ENCODE measurements at regions not wholly inside any gene's neighbourhood (a gene's known extent, or its start where the extent isn't known, plus 50 kb on each side); places are given as distances from the start of the nearest gene placed in this dataset.

GRCh38 chr5:2920312-2920711, 168.8 kb upstream of the IRX2 start:
- Mint-ChIP-seq H3K27ac (no peak overlapping the region), H3K27me3 (peaks cover 2% of the 10 kb centered on the region), H3K4me1 (no peaks in the 10 kb centered on the region), H3K4me3 (no peak overlapping the region), H3K9me3 (no peaks in the 10 kb centered on the region), H3K36me3 (no peaks in the 10 kb centered on the region)

GRCh38 chr5:2919310-2920018, 168.0 kb upstream of the IRX2 start:
- Mint-ChIP-seq H3K9me3 (peaks cover 5% of the 10 kb centered on the region), H3K27me3 (peaks cover 2% of the 10 kb centered on the region), H3K4me1 (no peaks in the 10 kb centered on the region), H3K36me3 (no peaks in the 10 kb centered on the region), H3K27ac (no peak overlapping the region), H3K4me3 (no peak overlapping the region)

DNA sequence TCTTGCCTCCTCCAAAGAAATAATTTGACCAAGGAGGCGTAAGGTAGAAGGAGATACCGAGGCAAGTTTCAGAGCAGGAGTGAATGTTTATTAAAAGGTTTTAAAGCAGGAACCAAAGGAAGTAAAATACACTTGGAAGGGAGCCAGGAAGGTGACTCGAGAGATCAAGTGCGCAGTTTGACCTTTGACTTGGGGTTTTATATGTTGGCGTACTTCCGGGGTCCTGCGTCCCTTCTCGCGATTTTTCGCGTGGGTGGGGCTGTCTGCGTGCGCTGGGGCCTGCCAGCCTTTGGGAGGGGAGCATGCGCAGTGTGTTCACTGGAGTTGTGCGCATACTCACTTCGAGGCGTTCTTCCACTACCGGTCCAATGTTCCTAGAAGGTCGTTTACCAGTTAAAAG, 166.0 kb upstream of the IRX2 start:
- H3K4me3 Mint-ChIP-seq = no peak overlapping the region
- H3K4me1 Mint-ChIP-seq = no peaks in the 10 kb centered on the region
- H3K27ac Mint-ChIP-seq = no peak overlapping the region
- H3K27me3 Mint-ChIP-seq = peaks cover 2% of the 10 kb centered on the region
- H3K36me3 Mint-ChIP-seq = no peaks in the 10 kb centered on the region
- peaks cover 5% of the 10 kb centered on the region for H3K9me3 Mint-ChIP-seq

DNA sequence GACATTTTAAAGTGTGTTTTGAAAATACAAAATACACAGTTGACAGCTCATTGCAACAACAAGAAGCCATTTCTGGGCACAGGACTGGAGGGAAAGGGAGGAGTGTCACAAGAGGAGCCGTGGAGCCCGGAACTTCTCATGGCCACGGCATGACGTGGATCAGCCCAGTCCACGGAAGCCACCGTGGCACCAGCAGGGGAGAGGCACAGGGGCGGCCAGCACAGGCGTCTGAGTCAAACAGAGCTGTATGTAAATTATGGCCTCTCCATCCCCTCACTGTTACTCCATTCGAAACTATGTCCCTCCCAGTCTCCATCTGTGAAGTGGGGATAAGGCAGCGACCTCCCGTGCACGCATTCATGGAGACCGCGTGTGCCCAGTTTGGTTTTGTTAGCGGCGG, 165.6 kb upstream of the IRX2 start:
- no peaks in the 10 kb centered on the region for H3K4me1 Mint-ChIP-seq
- no peak overlapping the region for H3K27ac Mint-ChIP-seq
- H3K4me3 Mint-ChIP-seq = no peak overlapping the region
- H3K27me3 Mint-ChIP-seq = peaks cover 2% of the 10 kb centered on the region
- H3K9me3 Mint-ChIP-seq = peaks cover 5% of the 10 kb centered on the region
- no peaks in the 10 kb centered on the region for H3K36me3 Mint-ChIP-seq

DNA sequence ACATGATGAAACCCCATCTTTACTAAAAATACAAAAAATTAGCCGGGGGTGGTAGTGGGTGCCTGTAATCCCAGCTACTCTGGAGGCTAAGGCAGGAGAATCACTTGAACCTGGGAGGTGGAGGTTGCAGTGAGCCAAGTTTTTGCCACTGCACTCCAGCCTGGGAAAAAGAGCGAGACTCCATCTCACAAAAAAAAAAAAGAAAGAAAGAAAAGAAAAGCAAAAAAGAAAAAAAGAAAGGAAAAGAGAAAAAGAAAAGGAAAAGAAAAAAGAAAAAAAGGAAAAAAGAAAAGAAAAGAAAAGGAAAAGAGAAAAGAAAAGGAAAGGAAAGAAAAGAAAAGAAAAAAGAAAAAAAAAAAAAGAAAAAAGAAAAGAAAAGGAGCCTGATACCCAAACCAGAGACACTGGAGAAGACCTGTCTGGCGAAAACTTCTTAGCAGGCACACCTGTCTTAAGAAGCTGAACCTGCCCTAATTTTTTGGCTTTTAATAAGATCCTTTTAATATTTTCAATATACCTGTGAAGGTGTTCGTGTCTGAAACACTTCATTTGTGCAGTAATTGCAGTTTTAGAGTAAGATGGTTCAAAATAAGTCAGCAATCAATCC, 164.7 kb upstream of the IRX2 start:
- Mint-ChIP-seq H3K4me3 (no peak overlapping the region), H3K4me1 (no peaks in the 10 kb centered on the region), H3K9me3 (peaks cover 9% of the 10 kb centered on the region), H3K36me3 (no peaks in the 10 kb centered on the region), H3K27ac (no peak overlapping the region), H3K27me3 (peaks cover 2% of the 10 kb centered on the region)

DNA sequence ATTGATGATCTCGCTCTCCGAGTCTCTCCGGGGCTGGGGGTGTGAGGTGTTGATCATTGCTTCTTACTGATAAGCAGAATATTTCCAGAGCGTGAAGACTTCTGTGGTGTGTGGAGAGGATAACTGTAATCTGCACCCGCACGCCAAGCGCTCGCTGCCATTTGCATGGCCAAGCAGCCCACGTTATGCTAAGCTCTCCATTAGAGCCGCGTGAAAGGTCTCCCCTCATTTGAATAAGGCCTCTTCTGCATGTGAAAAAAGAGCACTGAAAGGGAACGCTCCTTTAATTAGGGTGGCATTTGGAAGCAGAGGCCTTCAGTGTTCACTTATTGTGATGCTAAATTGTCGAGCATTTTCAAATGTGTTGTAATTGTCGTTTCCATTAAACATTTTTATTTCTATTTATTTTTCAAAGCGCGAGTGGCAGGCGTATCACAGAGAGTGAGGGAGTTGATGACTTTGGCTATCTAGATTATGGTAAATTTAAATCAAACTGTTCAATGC, 163.6 kb upstream of the IRX2 start:
- no peaks in the 10 kb centered on the region for H3K4me1 Mint-ChIP-seq
- H3K36me3 Mint-ChIP-seq = no peaks in the 10 kb centered on the region
- H3K4me3 Mint-ChIP-seq = no peak overlapping the region
- H3K27ac Mint-ChIP-seq = no peak overlapping the region
- no peaks in the 10 kb centered on the region for H3K27me3 Mint-ChIP-seq
- H3K9me3 Mint-ChIP-seq = peaks cover 9% of the 10 kb centered on the region

- H3K9me3 Mint-ChIP-seq = peaks cover 9% of the 10 kb centered on the region
- H3K27ac Mint-ChIP-seq = no peak overlapping the region
- H3K4me3 Mint-ChIP-seq = no peak overlapping the region
- no peaks in the 10 kb centered on the region for H3K27me3 Mint-ChIP-seq
- no peaks in the 10 kb centered on the region for H3K4me1 Mint-ChIP-seq
- H3K36me3 Mint-ChIP-seq = no peaks in the 10 kb centered on the region
Measured at GRCh38 chr5:2914022-2914661, 162.7 kb upstream of the IRX2 start.

GRCh38 chr5:2913281-2913680, 161.8 kb upstream of the IRX2 start:
- Mint-ChIP-seq H3K4me1 (no peaks in the 10 kb centered on the region), H3K4me3 (no peak overlapping the region), H3K27ac (no peak overlapping the region), H3K9me3 (peaks cover 9% of the 10 kb centered on the region), H3K27me3 (no peaks in the 10 kb centered on the region), H3K36me3 (no peaks in the 10 kb centered on the region)

- no peaks in the 10 kb centered on the region for H3K27me3 Mint-ChIP-seq
- no peaks in the 10 kb centered on the region for H3K4me1 Mint-ChIP-seq
- no peak overlapping the region for H3K27ac Mint-ChIP-seq
- H3K9me3 Mint-ChIP-seq = peaks cover 9% of the 10 kb centered on the region
- H3K36me3 Mint-ChIP-seq = no peaks in the 10 kb centered on the region
- H3K4me3 Mint-ChIP-seq = no peak overlapping the region
Measured at GRCh38 chr5:2912741-2913140, 161.3 kb upstream of the IRX2 start.

DNA sequence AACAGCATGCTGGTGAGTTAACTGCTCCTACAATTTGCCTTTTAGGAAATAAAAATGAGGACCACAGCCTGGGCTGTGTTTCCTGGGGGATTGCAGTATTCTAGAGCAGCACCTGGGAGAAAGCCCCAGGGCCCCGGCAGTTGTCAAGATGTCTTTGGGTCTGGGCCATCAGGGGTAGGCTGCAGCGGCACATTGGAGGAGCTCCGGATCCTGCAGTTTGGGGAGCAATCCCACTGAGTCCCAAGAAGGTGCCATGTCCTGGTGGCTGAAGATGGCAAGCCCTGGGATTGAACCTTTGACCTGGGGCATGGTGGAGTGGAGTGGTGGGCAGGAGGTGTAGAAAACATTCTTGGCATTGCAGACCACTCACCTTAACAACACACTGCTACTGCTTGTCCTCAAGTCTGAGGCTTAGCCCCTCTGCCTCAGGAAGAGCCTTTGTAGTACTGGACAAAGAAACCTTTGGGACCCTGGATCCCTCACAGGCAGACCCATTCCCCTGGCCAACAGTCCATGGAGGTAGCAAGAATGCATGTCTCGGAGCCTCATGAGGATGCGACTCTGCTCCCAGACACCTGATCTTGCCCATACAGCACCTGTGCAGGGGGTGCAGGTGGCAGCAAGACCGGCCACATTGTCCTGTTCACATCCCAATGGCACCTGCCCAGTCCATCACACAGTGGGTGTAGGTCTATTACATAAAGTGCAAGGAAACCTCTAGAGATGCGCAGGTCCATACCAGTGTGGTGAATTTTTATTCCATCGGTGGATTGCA, 159.1 kb upstream of the IRX2 start:
- no peaks in the 10 kb centered on the region for H3K36me3 Mint-ChIP-seq
- H3K4me3 Mint-ChIP-seq = no peak overlapping the region
- no peaks in the 10 kb centered on the region for H3K27me3 Mint-ChIP-seq
- peaks cover 9% of the 10 kb centered on the region for H3K9me3 Mint-ChIP-seq
- H3K4me1 Mint-ChIP-seq = no peaks in the 10 kb centered on the region
- H3K27ac Mint-ChIP-seq = no peak overlapping the region

- Mint-ChIP-seq H3K4me3 (no peak overlapping the region), H3K27me3 (no peaks in the 10 kb centered on the region), H3K4me1 (no peaks in the 10 kb centered on the region), H3K27ac (no peak overlapping the region), H3K36me3 (no peaks in the 10 kb centered on the region), H3K9me3 (peaks cover 4% of the 10 kb centered on the region)
Measured at GRCh38 chr5:2909035-2909434, 157.6 kb upstream of the IRX2 start.

GRCh38 chr5:2908086-2908485, 156.6 kb upstream of the IRX2 start:
- H3K36me3 Mint-ChIP-seq = no peaks in the 10 kb centered on the region
- H3K4me3 Mint-ChIP-seq = no peak overlapping the region
- H3K27ac Mint-ChIP-seq = no peak overlapping the region
- no peaks in the 10 kb centered on the region for H3K27me3 Mint-ChIP-seq
- H3K4me1 Mint-ChIP-seq = no peaks in the 10 kb centered on the region
- peaks cover 4% of the 10 kb centered on the region for H3K9me3 Mint-ChIP-seq

GRCh38 chr5:2906302-2907090, 155.0 kb upstream of the IRX2 start:
- Mint-ChIP-seq H3K27ac (no peak overlapping the region), H3K4me1 (no peaks in the 10 kb centered on the region), H3K4me3 (no peak overlapping the region), H3K9me3 (peaks cover under 1% of the 10 kb centered on the region), H3K36me3 (no peaks in the 10 kb centered on the region), H3K27me3 (no peaks in the 10 kb centered on the region)

- H3K36me3 Mint-ChIP-seq = no peaks in the 10 kb centered on the region
- H3K4me1 Mint-ChIP-seq = no peaks in the 10 kb centered on the region
- H3K4me3 Mint-ChIP-seq = no peak overlapping the region
- H3K27me3 Mint-ChIP-seq = no peaks in the 10 kb centered on the region
- H3K9me3 Mint-ChIP-seq = no peaks in the 10 kb centered on the region
- H3K27ac Mint-ChIP-seq = no peak overlapping the region
Measured at GRCh38 chr5:2905741-2906140, 154.3 kb upstream of the IRX2 start.

GRCh38 chr5:2904956-2905355, 153.5 kb upstream of the IRX2 start:
- H3K27me3 Mint-ChIP-seq = no peaks in the 10 kb centered on the region
- H3K36me3 Mint-ChIP-seq = no peaks in the 10 kb centered on the region
- H3K27ac Mint-ChIP-seq = no peak overlapping the region
- H3K9me3 Mint-ChIP-seq = no peaks in the 10 kb centered on the region
- no peak overlapping the region for H3K4me3 Mint-ChIP-seq
- H3K4me1 Mint-ChIP-seq = no peaks in the 10 kb centered on the region

Measured in activated naive CD4-positive, alpha-beta T cell treated with anti-CD3 and anti-CD28 coated beads, Interleukin-2, amount 50 U/mL, for 24 hours (primary cell).